ENCODE measurements at regions not wholly inside any gene's neighbourhood (a gene's known extent, or its start where the extent isn't known, plus 50 kb on each side); places are given as distances from the start of the nearest gene placed in this dataset.
"Not testable (repeated sequence)": the region's sequence is repeated elsewhere in the genome, so short reads cannot be mapped to it uniquely, and the experiment has no call there.

DNA sequence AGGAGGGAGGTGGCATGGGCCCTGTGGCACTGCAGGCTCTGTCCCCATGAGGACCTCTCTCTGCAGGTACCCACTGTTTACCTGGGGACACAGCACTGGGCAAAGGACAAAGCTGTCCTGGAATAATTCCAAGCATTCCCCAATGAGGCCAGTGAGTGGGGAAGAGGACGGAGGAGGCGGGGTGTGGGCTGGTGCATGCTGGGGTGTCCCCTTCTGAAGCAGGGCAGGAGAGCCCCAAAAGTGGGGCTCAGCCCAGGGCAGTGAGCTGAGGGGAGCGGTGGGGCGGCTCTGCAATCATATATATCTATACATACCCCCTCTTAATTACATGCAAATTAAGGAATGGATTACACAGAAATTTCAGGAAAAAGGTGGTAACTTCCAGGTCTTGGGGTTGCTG, 315.8 kb downstream of the ADGRD1 start:
- ATAC-seq = no peak
- DNase-seq (ENCODE audit: low spot score) = no peak

DNA sequence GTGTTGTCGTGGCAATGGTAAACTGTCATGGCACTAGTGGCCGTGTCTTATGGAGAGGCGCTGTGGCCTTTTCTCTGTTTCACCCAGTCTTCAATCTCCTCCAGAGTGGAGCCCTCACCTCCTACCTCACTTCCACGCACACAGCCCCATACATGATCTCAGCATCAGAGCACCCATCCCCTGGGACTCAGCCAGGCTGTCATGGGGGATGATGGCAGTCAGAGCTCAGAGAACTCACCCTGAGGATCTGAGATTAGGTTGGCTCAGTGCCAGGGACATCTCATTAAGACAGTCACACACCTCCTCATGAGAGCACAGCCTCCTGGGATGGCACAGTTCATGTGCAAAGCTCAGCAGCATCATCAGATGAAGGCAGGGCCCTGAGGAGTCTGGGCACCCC, 316.3 kb downstream of the ADGRD1 start:
- DNase-seq (ENCODE audit: low spot score); ATAC-seq: not testable (repeated sequence)

DNA sequence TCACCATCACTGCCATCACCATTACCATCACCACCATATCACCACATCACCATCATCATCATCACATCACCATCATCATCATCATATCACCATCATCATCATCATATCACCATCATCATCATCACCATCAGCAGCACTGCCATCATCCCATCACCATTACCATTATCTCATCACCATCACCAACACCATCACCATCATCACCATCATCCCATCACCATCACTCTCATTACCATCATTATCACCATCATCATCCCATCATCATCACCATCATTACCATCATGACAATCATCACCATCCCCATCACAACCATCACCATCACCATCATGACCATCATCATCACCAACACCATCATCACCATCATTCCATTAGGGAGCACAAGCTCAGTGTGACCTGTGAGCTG, 318.0 kb downstream of the ADGRD1 start:
- DNase-seq (ENCODE audit: low spot score) (no peak), ATAC-seq (no peak)

DNA sequence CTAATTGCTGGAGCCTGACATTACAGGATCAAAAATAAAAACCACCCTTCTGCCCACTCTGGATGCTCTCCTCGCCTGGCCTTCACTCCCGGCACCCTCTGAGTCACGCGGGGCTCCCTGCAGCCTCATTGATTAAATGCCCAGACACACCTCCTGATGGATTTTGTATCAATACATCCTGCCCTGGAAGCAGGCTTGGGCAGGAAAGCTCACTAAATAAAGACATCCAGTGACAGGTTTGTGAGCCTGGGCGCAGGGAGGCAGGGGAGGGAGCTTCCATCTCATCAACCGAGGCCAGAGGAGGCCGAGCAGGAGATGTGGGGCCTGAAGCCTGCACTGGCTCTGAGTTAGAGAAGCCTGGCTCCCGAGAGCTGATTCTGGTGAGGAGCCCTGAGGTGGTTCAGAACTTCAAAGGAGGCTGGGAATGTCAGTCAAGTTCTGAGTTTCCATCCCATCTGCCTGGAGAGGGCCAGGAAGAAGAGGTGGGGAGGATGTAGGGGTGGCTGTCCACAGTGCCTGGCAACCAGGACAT, 318.6 kb downstream of the ADGRD1 start:
- DNase-seq (ENCODE audit: low spot score); ATAC-seq: not testable (repeated sequence)

DNA sequence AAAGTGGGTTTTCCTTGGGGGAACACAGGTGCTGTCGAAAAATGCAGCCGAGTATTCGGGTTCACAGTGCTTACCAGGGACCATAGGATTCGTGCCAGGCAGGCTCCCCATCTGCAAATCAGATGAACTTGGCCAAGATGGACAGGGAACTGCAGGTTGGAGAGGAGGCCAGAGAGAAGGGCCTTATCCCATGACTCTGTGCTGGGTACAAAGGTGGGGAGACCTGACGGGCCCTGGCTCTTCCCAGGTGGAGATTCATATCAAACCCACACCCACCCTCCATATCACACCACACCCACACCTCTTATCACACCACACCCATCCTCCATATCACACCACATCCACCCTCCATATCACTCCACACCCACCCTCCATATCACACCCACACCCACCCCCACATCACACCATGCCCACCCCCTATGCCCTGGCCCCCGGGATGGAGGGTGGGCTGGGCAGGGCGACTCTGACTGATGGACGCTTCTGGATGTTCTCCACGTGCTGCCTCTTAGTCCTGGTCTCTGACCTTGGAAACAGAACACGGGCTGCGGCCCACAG, 319.7 kb downstream of the ADGRD1 start:
- DNase-seq (ENCODE audit: low spot score) = no peak
- ATAC-seq = no peak

DNA sequence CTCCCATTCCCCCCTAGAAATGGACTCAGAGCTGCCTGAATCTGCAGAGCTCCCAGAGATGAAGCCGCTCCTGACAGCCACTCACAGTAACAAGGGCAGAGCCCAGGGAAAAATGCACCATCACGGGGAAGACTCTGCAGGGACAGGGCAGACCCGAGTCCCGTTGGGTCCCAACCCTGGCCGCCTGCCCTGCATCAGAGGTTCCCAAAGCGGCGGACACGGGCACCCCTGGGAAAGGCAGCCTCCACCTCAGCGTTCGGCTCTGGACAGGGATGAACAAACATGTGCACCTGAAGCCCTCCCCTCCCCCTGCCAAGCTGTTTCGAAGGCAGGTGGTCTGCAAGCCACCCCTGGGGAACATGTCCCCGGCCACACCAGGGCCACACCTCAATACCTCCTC, 320.4 kb downstream of the ADGRD1 start:
- DNase-seq (ENCODE audit: low spot score) (no peak), ATAC-seq (no peak)

DNA sequence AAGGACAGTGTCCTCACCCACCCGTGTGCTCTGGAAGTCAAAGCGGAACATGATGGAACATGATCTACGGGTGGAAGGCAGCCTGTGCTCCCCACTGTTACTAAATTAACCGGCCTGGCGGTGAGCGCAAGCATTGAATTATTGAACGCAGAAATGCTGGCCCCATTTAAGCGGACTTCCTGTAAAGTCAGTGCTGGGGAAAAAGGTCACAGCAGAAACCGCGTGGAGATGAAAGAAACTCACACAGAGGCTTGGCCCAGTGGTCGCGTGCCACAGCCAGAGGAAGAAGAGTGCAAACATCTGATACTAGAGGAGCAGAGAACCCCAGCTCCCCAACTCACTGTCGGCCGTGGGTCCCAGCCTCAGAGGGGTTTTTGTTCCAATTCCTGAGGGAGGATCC, 321.2 kb downstream of the ADGRD1 start:
- DNase-seq (ENCODE audit: low spot score) = no peak
- no peak for ATAC-seq

DNA sequence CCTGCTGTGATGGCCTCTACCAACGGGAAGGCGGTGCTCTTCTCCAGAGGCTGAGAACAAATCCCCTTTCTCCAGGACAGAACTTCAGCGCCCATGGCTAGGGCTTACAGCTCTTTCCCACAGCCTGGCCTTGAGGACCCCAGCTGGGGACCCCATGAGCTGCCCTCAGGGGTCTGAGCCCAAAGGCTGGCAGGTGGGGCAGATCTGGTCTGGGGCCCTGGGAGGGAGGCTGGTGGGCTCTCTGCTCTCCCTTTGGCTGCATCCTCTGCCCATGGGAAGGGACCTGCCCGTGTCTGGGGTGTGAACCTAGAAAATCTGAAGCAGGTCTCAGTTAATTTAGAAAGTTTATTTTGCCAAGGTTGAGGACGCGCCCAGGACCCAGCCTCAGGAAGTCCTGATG, 322.1 kb downstream of the ADGRD1 start:
- DNase-seq (ENCODE audit: low spot score) = no peak
- ATAC-seq = no peak

DNA sequence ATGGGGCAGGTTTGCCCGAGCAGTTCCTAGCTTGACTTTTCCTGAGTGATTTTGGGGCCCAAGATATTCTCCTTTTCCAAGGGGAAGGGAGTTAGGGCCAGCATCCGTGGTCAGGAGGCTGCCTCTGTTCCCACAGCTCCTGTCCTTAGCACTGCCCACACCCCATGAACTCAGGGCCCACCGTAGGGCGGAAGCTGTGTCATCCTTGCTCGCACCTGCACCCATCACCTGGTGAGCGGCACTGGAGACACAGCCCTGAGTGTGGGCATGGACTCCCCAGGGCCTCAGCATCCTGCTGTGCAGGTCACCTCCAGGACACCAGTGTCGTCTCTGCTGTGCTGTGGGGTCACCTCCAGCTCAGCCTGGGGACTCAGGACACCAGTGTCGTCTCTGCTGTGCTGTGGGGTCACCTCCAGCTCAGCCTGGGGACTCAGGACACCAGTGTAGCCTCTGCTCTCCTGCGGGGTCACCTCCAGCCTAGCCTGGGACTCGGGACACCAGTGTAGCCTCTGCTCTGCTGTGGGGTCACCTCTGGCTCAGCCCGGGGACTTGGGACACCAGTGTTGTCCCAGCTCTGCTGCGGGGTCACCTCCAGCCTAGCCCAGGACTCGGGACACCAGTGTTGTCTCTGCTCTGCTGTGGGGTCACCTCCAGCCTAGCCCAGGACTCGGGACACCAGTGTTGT, 322.9 kb downstream of the ADGRD1 start:
- ATAC-seq (no peak), DNase-seq (ENCODE audit: low spot score) (no peak)

DNA sequence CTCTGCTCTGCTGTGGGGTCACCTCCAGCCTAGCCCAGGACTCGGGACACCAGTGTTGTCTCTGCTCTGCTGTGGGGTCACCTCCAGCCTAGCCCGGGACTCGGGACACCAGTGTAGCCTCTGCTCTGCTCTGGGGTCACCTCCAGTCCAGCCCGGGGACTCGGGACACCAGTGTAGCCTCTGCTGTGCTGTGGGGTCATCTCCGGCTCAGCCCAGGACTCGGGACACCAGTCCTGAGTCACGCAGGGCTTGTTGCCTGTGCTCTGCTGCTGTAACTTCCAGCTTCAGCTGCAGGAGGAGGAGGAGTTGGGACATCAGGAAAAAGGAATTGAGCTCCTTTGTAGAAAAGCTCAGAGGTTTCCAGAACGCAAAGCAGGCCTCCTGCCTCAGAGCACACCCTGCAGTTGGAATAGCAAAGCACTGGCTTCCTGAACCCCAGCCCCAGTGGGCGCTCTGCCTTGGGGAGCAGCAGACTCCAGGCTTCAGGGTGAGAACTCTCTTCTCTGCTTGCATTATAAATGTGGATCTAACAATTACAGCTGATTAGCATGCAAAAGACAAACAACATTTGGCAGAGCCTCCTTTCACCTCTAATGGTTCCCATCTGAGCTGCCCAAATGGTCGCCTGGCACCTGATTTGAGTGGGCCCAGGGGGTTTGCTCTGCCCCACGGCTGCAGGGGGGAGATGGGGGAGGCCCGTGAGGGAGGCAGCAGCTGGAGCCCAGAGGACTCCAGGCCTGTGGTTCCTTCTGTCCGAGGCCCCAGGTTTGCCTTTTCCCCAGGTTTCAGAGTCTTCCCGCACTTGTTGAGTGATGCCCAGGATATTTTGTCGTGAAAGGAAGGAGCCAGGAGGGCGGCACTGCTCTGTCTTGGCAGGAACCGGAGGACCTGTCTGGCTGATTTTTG, 323.7 kb downstream of the ADGRD1 start:
- not testable (repeated sequence) for ATAC-seq; DNase-seq (ENCODE audit: low spot score)

DNA sequence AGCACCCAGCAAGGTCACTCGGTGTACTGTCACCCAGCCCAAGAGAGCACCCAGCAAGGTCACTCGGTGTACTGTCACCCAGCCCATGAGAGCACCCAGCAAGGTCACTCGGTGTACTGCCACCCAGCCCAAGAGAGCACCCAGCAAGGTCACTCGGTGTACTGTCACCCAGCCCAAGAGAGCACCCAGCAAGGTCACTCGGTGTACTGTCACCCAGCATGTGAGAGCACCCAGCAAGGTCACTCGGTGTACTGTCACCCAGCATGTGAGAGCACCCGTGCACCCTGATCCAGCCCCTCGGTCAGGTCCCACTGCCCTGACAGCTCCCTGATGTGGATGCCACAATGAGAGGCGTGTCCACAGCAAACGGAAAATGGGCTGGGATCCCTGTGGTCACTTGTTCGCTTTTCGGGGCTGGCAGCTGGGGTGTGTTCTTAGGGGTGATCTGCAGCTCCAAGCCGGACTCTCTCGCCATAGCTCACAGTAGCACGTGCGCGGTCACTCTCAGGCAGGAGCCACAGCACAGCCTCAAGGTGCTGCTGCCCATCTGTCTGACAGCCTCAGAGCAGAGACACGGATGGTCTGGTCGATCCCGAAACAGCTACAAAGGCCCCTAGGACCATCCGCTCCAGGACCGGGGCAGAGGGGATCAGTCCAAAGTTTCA, 324.9 kb downstream of the ADGRD1 start:
- not testable (repeated sequence) for ATAC-seq; DNase-seq (ENCODE audit: low spot score)

DNA sequence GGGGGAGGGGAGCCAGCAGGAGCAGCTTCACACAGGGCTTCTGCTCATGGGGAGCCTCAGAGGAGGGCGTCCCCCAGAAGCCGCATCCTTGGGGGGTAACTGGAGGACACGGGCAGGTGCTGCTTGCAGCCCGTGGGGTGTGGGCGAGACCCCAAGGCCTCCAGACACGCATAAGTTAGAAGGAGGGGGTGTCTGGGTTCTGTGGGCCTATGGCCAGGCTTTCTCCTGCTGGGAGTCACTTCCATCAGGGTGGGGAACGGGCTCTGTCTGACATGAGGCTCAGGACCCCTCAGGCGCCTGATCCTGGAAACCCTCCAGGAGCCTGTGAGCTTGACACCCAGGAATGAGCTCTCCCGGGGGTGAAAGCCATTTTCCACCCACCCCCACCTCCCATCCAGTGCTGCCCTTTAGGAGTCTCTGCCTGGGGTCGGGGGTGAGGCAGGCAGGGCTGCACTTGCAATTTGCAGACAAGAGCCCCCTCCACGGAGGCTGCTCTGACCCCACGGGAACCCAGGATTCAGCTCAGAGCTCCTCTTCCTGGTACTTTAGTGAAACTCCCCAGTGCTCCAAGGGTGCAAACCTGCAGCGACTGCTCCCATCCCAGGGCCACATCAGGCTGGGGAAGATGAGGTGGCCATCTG, 325.7 kb downstream of the ADGRD1 start:
- DNase-seq (ENCODE audit: low spot score) (no peak), ATAC-seq (no peak)

DNA sequence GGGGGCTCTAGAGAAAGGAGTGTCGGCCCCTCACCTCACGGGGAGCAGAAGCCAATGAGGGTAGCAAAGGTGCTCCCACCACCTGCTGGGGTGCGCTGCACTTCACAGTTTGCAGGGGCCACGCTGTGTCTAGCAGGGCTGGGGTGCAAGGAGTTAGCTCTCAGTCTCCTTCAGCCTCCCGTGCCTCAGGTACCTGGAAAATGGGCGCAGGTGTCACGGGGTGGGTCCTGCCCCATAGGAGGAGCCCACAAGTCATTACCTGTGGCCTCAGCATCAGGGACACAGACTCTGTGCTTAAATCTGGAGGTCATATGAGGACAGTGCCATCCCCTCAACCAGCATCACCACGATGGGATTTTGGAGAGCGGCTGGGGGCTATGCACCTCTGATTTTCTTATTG, 326.7 kb downstream of the ADGRD1 start:
- DNase-seq (ENCODE audit: low spot score) (no peak), ATAC-seq (no peak)

DNA sequence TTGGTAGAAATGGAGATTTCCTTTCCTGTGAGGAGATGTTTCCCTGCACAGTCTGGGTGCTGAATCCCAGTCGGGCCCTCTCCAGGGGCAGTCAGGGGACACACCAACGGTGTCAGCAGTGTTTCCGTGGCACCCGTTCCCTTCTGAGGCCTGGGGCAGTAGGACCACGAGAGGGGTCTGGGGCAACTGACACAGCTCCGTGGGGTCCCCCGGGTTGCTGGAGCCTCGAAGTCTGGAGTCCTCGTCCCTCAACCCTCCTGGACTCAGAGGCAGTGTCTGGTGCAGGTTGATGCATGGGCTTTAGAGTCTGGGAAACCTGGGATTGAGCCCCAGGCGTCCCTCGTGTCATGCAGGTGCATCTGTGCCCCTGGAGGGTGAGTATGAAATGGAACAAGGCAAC, 327.3 kb downstream of the ADGRD1 start:
- ATAC-seq = no peak
- DNase-seq (ENCODE audit: low spot score) = no peak

DNA sequence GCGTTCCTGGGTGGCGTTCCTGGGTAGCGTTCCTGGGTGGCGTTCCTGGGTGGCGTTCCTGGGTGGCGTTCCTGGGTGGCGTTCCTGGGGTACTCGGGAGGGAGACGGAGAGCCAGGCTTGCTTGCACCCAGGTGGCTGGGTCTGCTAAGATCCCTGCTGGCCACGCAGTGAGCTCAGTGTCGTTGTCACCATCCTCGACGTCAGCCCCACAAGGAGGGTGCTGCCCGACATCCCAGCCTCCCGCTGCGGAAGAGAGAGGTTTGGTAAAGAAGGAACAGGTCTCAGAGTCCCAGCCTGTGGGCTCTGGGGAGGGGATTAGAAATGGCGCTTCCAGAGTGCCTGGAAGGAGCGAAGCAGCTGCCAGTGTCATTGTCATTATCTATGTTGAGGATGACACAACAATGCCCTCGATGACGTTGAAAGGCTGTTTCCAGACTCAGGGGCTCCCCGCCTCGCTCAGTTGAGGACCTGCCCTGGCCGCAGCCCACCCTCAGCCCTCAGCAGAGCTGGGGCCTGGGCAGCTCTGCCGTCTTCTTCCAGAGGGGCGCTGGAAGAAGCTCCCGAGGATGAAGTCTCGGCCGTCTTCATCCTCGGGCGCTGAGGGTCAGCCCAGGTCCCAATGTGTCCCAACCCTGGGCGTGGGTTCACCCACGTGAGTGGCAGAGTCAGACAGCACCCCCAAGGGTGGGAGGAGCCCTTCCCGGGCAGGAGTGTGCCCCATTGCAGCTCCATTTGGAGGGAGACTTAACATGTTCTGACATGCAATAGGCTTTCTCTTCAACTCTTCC, 328.8 kb downstream of the ADGRD1 start:
- DNase-seq (ENCODE audit: low spot score) (peak; percentile 22), ATAC-seq (no peak)

DNA sequence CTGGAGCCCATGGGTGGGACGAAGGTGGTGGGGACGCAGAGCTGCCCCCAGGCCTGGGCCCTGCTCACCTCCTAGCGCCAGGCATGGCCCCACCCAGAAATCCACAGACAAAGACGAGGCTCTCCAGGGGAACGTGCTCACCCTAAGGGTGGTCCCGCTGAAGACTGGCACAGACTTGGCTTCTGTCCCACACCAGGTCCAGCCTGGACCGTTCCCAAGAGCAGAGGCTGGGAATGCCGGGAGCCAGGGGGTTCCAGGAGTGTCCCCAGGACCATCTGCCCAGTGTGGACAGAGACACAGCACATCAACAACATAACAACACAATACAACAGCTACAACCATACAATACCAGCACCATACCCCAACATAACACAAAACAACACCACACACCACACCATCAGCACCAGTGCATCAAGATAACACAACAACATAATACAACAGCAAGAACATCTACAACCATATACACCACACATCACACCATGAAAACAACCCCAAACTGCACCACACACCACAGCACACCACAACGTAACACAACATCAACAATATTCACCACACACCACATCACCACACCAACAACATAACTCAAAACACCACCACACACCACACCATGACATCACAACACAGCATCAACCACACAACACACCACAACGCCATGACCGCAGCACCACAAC, 329.6 kb downstream of the ADGRD1 start:
- ATAC-seq (no peak), DNase-seq (ENCODE audit: low spot score) (peak; percentile 3)

DNA sequence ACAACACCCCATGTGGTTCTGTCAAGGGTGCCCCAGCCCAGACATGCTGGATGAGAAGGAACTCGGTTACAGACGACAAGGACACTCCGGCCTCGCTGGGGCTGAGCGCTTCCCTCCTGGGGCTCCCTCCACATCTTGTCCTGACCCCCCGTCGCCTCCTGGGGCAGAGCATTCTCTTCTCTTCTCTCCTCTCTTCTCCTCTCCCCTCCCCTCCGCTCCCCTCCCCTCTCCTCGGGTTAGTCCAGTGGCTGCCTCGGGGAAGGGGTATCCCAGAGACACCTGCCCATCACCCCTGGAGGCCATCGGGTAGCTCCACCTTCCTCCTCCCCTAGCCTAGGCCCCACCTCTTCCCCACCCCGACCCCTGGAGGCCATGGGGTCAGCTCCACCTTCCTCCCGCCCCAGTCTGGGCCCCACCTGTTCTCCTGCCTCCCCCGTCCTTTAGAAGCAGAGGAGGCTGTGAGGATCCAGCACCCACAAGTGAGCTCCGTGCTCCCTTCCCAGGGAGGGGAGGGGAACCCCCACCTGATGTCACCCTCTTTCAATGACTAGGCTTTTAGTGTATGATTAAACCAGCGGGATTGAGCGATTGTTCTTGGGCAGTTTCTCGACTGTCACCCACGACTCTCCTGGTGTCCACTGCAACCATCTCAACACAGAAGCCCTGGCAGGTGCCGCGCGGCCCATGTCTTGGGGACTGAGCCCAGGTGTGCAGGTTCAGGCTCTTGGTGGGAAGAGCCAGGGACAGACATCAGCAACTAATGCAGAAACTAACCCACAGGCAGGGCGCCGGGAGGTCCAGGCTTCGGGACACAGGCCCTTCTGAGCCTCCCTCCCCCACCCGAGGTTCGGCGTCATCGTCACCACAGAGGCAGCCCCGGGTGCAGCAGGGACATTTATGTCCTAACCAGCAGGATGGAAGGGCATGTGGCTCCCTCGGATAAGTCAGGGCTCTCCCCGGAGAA, 330.4 kb downstream of the ADGRD1 start:
- not testable (repeated sequence) for ATAC-seq
- peak; percentile 38 for DNase-seq (ENCODE audit: low spot score)
